TTC549 (cell line): ENCODE measurements at regions not wholly inside any gene's neighbourhood (a gene's known extent, or its start where the extent isn't known, plus 50 kb on each side); places are given as distances from the start of the nearest gene placed in this dataset.

Experiments
- FAIRE-seq: peaks from 2 replicates; lab custom pipeline; 2012; peaks lifted over from hg19 to GRCh38; lab: Jason Lieb, UNC

- no peak for FAIRE-seq
These were observed 382.3 kb upstream of the SLC30A5 start for GRCh38 chr5:68711293-68712200.

GRCh38 chr5:68714810-68715209, 379.0 kb upstream of the SLC30A5 start:
- FAIRE-seq = no peak

GRCh38 chr5:68720884-68721610, 372.8 kb upstream of the SLC30A5 start:
- no peak for FAIRE-seq

GRCh38 chr5:68722357-68722756, 371.5 kb upstream of the SLC30A5 start:
- no peak for FAIRE-seq

GRCh38 chr5:68725905-68726683, 367.7 kb upstream of the SLC30A5 start:
- no peak for FAIRE-seq

GRCh38 chr5:68727931-68728330, 365.9 kb upstream of the SLC30A5 start:
- no peak for FAIRE-seq

- no peak for FAIRE-seq
These were observed 364.1 kb upstream of the SLC30A5 start for GRCh38 chr5:68729678-68730077.

GRCh38 chr5:68730220-68730978, 363.4 kb upstream of the SLC30A5 start:
- no peak for FAIRE-seq

- no peak for FAIRE-seq
These were observed 362.7 kb upstream of the SLC30A5 start for GRCh38 chr5:68730979-68731654.

GRCh38 chr5:68732251-68732650, 361.6 kb upstream of the SLC30A5 start:
- no peak for FAIRE-seq

GRCh38 chr5:68734781-68735180, 359.0 kb upstream of the SLC30A5 start:
- FAIRE-seq = no peak

- FAIRE-seq = no peak
These were observed 355.6 kb upstream of the SLC30A5 start for GRCh38 chr5:68738236-68738635.

GRCh38 chr5:68738841-68739240, 355.0 kb upstream of the SLC30A5 start:
- FAIRE-seq = no peak

GRCh38 chr5:68739752-68740151, 354.1 kb upstream of the SLC30A5 start:
- FAIRE-seq = no peak

GRCh38 chr5:68740226-68740910, 353.4 kb upstream of the SLC30A5 start:
- no peak for FAIRE-seq

- no peak for FAIRE-seq
These were observed 349.6 kb upstream of the SLC30A5 start for GRCh38 chr5:68744206-68744605.

GRCh38 chr5:68745448-68745847, 348.4 kb upstream of the SLC30A5 start:
- FAIRE-seq = no peak

- no peak for FAIRE-seq
These were observed 347.6 kb upstream of the SLC30A5 start for GRCh38 chr5:68746220-68746619.

GRCh38 chr5:68746643-68747420, 347.0 kb upstream of the SLC30A5 start:
- no peak for FAIRE-seq

- no peak for FAIRE-seq
These were observed 346.3 kb upstream of the SLC30A5 start for GRCh38 chr5:68747521-68747920.
